ENCODE measurements at regions not wholly inside any gene's neighbourhood (a gene's known extent, or its start where the extent isn't known, plus 50 kb on each side); places are given as distances from the start of the nearest gene placed in this dataset.
"Not testable (repeated sequence)": the region's sequence is repeated elsewhere in the genome, so short reads cannot be mapped to it uniquely, and the experiment has no call there.

- no peak for DNase-seq
Measured at GRCh38 chr1:173257805-173258204, 50.7 kb upstream of the TNFSF4 start.

GRCh38 chr1:173258479-173259264, 51.5 kb upstream of the TNFSF4 start:
- no peak for DNase-seq

GRCh38 chr1:173260329-173260728, 53.2 kb upstream of the TNFSF4 start:
- not testable (repeated sequence) for DNase-seq

GRCh38 chr1:173266841-173267240, 59.7 kb upstream of the TNFSF4 start:
- no peak for DNase-seq

DNA sequence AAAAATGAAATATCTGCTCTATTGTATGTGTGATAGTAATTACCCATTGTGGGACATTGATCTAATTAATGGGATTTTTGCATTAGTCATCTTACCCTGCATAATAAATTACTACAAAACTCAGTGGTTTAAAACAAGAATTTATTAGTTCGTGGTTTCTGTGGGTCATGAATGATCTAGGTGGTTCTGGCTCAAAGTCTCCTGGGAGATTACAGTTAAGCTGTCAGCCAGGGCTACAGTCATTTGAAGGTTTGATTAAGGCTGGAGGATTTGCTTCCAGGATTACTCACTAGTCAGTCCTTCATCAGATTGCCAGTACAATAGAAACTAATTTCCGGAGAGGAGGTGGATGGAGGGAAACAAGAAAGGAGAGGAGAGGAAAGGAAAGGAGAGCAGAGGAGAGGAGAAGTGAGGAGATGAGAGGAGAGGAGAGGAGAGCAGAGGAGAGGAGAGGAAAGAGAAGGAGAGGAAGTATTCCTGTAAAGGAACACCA, 60.4 kb upstream of the TNFSF4 start:
- no peak for DNase-seq

DNA sequence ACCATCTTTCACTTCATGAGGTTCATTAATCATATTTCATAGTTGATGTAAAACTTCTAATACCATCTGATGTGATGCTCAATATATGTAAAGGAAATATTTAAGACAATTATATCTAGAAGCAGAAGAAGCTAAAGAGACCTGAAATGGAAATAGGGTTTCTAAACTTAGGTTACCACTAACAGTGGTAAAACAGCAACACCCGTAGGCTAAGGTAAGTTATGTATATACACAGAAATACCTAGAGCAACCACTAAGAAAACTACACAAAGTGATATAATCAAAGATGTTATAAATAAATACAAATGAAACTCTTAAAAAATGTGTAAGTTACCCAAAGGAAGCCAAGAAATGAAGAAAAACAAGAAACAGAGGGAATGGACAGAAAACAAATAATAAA, 61.1 kb upstream of the TNFSF4 start:
- no peak for DNase-seq

DNA sequence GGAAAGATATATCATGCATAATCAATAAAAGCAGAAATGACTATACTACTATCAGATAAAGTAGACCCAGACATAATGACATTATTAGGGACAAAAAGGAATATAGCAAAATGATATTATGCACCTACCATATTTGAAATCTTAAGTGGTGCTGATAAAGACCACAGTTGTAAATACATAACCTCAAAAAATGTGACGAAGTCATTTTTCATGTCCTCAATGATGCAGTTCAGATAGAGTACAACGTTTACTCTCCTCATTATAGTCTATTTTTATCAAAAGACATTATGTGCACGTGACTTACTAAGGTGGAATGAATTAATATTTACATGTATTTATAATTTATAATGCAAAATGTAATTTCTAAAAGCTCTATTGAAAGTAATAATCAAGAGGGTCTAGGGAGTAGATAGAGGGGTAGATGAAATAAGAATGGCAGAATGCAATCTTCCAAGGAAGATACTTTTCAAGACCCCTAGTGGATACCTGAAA, 61.7 kb upstream of the TNFSF4 start:
- DNase-seq: no peak

DNA sequence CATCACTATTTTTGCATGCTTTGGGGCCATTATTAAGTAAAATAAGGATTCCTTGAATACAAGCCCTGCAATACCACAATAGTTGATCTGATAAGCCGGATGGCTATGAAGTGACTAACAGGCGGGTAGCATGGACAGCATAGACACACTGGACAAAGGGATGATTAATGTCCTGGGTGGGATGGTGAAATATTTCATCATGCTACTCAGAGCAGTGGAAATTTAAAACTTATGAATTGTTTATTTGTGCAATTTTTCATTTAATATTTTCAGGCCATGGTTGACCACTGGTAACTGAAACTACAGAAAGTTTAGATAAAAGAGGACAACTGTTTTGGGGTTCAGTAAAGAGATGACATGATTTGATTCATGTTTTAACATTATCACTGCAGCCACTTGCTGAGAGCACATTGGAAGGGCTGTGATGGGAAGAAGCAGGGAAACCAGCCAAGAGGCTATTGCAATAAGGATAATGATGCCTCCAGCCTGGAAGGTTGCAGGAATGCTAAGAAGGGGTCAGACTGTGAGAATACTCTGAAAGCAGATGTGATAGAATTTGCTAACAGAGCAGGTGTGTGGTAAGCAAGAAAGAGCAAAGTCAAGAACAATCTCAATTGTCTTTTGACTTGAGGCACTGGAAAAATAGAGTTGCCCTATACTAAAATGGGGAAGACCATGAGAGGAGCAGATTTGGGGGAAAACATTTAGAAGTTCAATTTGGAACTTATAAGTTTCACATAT, 62.5 kb upstream of the TNFSF4 start:
- DNase-seq: no peak

DNA sequence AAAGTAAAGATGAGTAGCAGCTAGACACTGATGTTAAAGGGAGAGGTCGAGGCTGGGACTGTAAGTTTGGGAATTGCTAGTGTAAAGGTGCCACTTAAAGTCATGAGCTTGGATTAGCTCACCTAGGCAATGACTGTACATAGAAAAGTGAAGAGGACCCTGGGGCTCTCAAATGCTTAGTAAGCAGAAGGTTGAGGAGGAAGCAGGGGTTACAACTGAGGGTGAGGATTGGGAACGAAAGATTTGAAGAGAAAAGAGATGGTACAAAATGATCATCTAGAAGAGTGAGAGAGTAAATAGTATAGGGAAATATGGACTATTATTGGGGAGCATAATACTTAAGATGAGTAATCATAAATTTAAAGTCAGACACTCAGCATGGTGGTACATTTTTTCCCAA, 63.1 kb upstream of the TNFSF4 start:
- no peak for DNase-seq

DNA sequence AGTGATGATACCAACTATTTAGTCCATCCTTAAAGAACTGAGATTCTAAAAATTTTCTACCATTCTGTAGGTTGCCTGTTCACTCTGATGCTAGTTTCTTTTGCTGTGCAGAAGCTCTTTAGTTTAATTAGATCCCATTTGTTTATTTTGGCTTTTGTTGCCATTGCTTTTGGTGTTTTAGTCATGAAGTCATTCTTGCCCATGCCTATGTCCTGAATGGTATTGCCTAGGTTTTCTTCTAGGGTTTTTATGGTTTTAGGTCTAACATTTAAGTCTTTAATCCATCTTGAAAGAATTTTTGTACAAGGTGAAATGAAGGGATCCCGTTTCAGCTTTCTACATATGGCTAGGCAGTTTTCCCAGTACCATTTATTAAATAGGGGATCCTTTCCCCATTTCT, 63.9 kb upstream of the TNFSF4 start:
- not testable (repeated sequence) for DNase-seq

DNA sequence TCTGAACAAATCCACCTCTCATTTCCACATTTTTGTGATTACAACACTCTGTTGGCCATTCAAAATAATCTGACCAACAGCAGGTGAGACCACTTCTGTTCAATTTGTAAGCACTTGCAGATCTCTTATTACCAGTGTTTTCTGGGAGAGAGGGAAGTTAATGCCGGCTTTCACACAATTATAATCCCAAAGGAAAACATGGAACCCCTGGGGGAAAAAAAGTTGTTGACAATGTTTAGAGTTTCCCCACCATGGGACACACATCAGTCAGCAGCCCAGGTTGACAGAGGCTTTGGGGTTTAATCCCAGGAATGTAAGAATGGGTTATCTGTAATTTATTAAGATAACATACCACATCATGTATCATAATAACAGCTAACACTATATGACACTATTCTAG, 68.4 kb upstream of the TNFSF4 start:
- no peak for DNase-seq

DNA sequence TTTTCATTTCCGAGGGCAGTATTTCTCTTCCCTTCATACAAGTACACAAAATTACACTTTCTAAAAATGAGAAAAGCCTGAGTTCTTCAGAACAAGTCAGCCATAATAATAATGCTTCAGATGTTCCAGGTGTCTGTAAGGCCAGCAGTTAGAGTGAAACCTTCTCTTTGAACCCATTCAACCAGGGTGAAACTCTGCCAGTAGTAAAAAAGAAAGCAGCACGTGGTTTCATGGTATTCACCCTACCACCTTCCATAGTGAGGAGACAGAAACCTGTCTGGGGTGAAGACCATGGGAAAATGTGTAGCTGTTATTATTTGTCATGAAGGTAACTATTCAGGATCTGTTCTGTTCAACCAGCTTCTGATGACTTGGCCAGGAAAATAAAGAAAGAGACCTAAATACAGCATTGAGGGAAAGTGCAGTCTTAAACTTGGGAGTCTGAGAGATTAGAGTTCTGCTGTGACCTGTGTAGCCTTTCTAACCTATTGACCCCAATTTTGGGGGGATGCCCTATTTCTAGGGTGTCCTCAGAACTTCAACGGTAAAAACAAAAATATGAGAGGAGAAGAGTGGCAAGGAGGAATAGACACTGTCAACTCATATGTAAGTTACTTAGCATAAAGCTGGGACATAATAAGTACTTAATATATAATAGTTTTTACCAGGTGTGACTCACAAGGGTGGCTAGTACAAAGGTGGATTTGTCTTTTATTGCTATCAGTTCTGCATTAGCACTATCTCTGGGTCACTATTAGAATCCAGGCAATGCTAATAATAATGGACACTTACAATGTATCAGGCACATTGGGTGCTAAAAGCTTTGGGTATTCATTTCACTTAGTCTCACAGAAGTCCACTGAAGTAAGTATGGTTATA, 70.0 kb upstream of the TNFSF4 start:
- DNase-seq: no peak

DNA sequence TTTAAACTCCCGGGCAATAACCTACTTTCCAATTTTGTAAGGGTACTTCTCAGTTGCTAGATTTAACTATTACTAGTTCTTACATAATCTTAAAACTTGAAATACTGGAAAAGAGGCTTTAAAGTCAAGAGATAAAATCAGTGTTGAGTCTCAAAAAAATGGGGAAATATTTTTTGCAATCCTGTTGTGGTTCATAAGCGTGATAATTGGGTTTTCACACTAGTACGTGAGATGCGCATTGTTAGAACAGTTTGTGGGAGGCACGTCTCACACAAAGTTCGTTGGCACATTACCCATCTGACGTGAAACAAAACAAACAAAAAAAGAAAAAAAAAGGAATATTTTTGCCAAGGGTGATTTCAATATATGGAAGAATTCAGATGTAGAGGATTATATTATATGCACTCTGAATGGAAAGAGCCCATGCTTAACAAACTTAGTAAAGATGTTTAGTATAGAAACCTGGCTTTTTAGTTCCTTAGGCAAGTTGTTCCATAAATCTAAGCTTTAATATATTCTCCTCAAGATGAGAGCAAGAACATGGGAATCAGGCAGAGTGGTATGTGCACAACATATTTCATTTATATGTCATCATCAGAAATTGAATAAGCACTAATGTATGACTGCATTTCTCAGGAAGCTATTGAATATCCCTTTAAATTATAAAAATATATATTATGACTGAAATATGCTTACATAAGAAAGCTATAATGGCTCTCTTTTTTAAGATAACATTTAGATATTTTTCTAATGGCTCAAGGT, 73.9 kb upstream of the TNFSF4 start:
- no peak for DNase-seq

DNA sequence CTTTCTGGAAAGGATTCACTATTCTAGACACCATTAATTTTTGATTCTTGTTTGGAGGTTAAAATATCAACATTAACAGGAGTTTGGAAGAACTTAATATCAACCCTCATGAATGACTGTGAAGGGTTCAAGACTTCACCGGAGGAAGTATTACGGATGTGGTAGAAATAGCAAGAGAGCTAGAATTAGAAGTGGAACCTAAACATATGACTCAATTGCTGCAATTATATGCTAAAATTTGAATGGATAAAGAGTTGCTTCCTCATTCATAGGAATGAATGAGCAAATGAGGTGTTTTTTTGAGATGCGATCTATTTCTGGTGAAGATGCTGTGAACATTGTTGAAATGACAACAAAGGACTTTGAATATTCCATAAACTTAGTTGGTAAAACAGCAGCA, 77.9 kb upstream of the TNFSF4 start:
- no peak for DNase-seq

DNA sequence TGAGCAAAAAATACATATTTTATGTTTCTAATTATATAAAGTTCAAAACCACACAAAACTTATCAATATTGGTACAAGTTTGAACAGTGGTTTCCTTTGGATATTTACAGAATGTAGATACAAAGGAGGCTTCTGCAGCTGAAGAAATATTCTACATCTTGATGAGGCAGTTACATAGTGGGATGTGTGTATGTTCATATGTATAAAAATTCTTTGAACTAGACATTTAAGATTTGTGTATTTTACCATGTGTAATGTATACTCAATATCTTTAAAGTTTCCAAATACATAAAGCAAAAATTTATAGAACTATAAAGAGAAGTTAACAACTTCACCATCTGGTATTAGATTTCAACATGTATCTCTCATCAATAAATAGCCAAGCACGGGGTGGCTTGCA, 80.7 kb upstream of the TNFSF4 start:
- DNase-seq: no peak

DNA sequence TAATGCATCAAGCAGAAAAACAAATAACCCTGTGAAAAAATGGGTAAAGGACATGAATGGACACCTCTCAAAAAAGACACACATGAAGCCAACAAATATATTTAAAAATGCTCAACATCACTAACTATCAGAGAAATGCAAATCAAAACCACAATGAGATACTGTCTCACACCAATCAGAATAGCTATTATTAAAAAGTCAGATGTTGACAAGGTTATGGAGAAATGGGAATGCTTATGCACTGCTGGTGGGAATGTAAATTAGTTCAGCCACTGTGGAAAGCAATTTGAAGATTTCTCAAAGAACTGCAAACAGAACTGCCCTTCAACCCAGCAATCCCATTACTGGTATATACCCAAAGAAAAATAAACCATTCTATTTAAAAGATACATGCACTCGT, 86.6 kb upstream of the TNFSF4 start:
- DNase-seq: no peak

GRCh38 chr1:173294843-173295242, 87.7 kb upstream of the TNFSF4 start:
- no peak for DNase-seq

DNA sequence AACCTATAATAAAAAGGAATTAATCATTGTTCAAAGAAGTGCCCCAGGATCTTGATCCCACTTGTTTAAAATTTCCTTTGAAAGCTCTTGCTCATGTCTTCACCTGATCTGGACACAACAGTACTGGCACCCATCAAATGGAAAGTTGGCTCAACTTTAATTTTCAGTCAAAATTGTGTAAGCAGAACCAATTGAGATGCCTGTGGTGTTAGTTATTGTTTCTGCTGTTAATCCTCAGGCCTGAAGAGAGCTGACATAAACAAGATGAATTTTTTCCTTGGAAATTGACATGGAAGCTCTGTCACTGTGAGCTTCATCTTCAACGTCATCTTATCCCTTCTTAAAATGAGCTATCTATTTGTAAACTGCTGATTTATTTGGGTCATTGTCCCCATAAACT, 88.3 kb upstream of the TNFSF4 start:
- DNase-seq: no peak

DNA sequence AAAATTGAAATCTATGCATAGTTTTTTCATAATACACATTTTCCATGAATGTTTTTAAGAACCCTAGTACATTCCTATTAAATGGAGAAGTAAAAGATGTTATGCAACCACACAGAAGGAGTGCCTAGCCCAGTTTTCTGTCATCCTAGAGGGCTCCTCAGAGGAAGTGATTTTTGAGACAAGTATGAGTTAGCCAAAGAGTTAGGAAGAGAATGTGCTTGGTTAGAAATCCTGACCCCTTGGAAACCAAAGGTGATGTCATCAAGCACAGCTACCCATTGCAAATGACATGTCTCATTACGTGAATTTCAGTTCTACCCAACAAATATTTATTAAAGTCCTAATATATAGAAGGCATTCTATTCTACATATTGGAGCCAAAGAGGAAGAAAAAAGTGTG, 88.9 kb upstream of the TNFSF4 start:
- no peak for DNase-seq

DNA sequence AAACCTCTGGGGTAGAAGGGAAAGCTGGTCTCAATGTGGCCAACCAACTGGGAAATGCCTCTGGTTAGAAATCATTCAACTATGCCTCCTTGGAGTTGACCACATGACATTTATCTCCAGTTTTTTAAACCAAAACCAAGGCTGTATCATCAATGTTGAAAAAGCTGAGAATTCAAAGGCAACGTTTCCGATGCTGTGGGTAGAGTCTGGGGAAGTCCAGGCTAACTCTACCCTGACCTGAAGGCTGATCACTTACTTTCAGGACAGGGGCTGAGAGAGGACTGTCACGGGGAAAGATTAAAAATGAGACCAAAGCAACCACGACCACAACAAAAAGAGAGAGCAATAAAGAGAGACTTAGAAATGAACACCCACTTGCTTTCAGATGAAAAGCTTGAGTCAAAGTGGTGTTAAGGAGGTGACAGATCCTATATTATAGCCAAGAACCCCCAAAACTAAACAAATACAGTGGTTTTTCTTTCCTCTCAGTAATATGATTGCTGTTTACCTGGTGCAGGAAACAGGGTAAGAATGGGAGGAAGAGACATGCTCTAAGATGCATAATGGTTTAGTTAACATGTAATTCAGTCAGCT, 90.8 kb upstream of the TNFSF4 start:
- DNase-seq: no peak

- DNase-seq: no peak
Measured at GRCh38 chr1:173300061-173301044, 93.2 kb upstream of the TNFSF4 start.
